Calu3 (cell line): ENCODE measurements at regions not wholly inside any gene's neighbourhood (a gene's known extent, or its start where the extent isn't known, plus 50 kb on each side); places are given as distances from the start of the nearest gene placed in this dataset.

Experiments used
- BruUV-seq: library from RNA; stranded (reverse); fragments of 400-500 nt; replicated peaks from 2 replicates; lab custom pipeline; 2021; lab: Mats Ljungman, UMichigan
- CTCF ChIA-PET: fragments of 300-600 bp; sonication (Branson Sonifier 250); formaldehyde crosslinking; loops from one replicate; lab custom pipeline; 2022; ENCODE audit warnings: antibody characterized with exemption; lab: Charles Lee
- DNase-seq: peaks from one replicate; pipeline ENCODE4 v3.0.0; 2022
- H3K27ac Mint-ChIP-seq: one replicate; pipeline ENCODE4 v1.8.0; 2022; ENCODE audit warnings: mixed read lengths; ENCODE audit not compliant: unreplicated experiment
- H3K27me3 Mint-ChIP-seq: one replicate; pipeline ENCODE4 v1.8.0; 2022; ENCODE audit warnings: mixed read lengths; ENCODE audit not compliant: unreplicated experiment
- H3K36me3 Mint-ChIP-seq: one replicate; pipeline ENCODE4 v1.8.0; 2022; ENCODE audit warnings: mild to moderate bottlenecking, moderate library complexity, mixed read lengths; ENCODE audit not compliant: insufficient read depth, unreplicated experiment
- H3K4me1 Mint-ChIP-seq: one replicate; pipeline ENCODE4 v1.8.0; 2022; ENCODE audit warnings: mild to moderate bottlenecking, low read depth, mixed read lengths; ENCODE audit not compliant: unreplicated experiment
- H3K4me3 Mint-ChIP-seq: one replicate; pipeline ENCODE4 v1.8.0; 2022; ENCODE audit warnings: mild to moderate bottlenecking, low read depth, moderate library complexity, mixed read lengths; ENCODE audit not compliant: unreplicated experiment
- H3K9me3 Mint-ChIP-seq: one replicate; pipeline ENCODE4 v1.8.0; 2022; ENCODE audit warnings: low read depth, mixed read lengths; ENCODE audit not compliant: unreplicated experiment
- intact Hi-C: fragments of 100-400 bp; cut with micrococcal nuclease; formaldehyde crosslinking; loops from one replicate; pipeline ENCODE4 v1.10.0; 2022; ENCODE audit not compliant: unreplicated experiment
- TF ChIP-seq, protein P1 (sequence below): fragments of 200-600 bp; IDR thresholded peaks from one replicate; pipeline ENCODE4 v1.8.0; 2022; ENCODE audit warnings: antibody characterized with exemption; ENCODE audit not compliant: unreplicated experiment

DNA sequence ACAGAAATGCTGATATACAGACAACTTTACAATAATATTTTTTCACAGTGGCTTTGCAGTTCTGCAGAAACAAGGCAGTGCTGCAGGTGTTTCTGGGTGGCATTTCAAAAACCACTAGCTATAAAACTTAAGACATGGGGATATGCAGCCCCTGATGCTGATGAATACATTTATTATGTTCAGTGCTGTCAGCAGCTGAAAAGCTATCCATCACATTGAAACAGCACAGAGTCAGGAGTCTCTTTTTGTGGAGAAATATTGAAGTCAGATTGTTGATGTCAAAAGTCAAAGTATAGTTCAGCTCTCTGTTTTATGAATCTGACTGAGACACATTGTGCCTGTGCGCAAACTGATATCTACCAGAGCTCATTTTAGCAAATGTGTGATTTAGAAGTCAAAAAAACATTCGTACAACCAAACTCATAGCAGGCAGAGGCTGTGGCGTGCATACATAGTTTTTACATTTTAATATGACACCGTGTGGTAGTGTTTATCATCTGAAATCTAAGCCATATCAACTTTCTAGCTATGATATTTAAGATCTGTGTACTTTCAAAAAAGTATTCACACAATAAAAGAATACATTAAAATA is 467.6 kb downstream of the PRKD1 start:
- intact Hi-C loops, result no loop called here
- CTCF ChIA-PET, result interaction anchor here (0.6 kb wide), 1 partner anchor 14 kb away, joined by 3 read pairs; no protein-coding TSS in a partner anchor
- DNase-seq, result no peak
- TF ChIP-seq, protein P1, sequence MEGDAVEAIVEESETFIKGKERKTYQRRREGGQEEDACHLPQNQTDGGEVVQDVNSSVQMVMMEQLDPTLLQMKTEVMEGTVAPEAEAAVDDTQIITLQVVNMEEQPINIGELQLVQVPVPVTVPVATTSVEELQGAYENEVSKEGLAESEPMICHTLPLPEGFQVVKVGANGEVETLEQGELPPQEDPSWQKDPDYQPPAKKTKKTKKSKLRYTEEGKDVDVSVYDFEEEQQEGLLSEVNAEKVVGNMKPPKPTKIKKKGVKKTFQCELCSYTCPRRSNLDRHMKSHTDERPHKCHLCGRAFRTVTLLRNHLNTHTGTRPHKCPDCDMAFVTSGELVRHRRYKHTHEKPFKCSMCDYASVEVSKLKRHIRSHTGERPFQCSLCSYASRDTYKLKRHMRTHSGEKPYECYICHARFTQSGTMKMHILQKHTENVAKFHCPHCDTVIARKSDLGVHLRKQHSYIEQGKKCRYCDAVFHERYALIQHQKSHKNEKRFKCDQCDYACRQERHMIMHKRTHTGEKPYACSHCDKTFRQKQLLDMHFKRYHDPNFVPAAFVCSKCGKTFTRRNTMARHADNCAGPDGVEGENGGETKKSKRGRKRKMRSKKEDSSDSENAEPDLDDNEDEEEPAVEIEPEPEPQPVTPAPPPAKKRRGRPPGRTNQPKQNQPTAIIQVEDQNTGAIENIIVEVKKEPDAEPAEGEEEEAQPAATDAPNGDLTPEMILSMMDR, result no peak
- Mint-ChIP-seq H3K36me3 (no peaks in the 10 kb centered on the region), H3K27ac (no peak overlapping the region), H3K9me3 (no peaks in the 10 kb centered on the region), H3K27me3 (no peaks in the 10 kb centered on the region), H3K4me1 (no peaks in the 10 kb centered on the region), H3K4me3 (no peak overlapping the region)
- no TSS peak for BruUV-seq

GRCh38 chr14:29461101-29461500 is 466.5 kb downstream of the PRKD1 start:
- no peak for DNase-seq
- no TSS peak for BruUV-seq
- Mint-ChIP-seq H3K36me3 (no peaks in the 10 kb centered on the region), H3K4me1 (no peaks in the 10 kb centered on the region), H3K27ac (no peak overlapping the region), H3K4me3 (no peak overlapping the region), H3K27me3 (no peaks in the 10 kb centered on the region), H3K9me3 (no peaks in the 10 kb centered on the region)
- TF ChIP-seq, protein P1, result no peak
- intact Hi-C loops, result no loop called here
- CTCF ChIA-PET, result no interaction called here

GRCh38 chr14:29461506-29461905 is 466.1 kb downstream of the PRKD1 start:
- Mint-ChIP-seq H3K36me3 (no peaks in the 10 kb centered on the region), H3K27me3 (no peaks in the 10 kb centered on the region), H3K4me1 (no peaks in the 10 kb centered on the region), H3K4me3 (no peak overlapping the region), H3K9me3 (no peaks in the 10 kb centered on the region), H3K27ac (no peak overlapping the region)
- intact Hi-C loops, result no loop called here
- DNase-seq, result no peak
- no TSS peak for BruUV-seq
- CTCF ChIA-PET, result no interaction called here
- TF ChIP-seq, protein P1, result no peak

DNA sequence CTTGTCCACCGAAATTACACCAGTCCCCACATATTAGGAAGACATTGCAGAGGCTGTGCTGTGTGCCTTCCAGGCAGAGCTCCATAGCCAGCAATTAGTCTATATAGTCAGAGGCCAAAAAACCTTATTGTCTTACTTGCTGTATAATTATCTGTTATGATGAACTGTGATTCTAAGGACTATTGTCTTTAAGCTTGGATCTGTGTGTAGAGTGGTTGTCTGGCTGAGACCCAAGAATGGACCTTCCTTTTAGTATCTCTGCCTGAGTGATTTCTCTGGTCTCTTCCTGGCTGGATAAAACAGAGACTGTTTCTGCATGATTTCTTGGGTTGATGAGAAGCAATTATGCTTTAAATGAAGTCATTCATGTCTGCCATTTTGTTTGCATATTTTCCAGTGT is 465.3 kb downstream of the PRKD1 start:
- H3K36me3 Mint-ChIP-seq, result no peaks in the 10 kb centered on the region
- H3K4me3 Mint-ChIP-seq, result no peak overlapping the region
- DNase-seq, result no peak
- no peaks in the 10 kb centered on the region for H3K27me3 Mint-ChIP-seq
- H3K9me3 Mint-ChIP-seq, result no peaks in the 10 kb centered on the region
- intact Hi-C loops, result no loop called here
- CTCF ChIA-PET, result no interaction called here
- no TSS peak for BruUV-seq
- no peaks in the 10 kb centered on the region for H3K4me1 Mint-ChIP-seq
- H3K27ac Mint-ChIP-seq, result no peak overlapping the region
- TF ChIP-seq, protein P1, result no peak
